PC-3 (cell line): ENCODE measurements at regions not wholly inside any gene's neighbourhood (a gene's known extent, or its start where the extent isn't known, plus 50 kb on each side); places are given as distances from the start of the nearest gene placed in this dataset.

Experiments
- ATAC-seq: fragments of 200-7000 bp; cut with Tn5 transposase; 2 replicates; pipeline ENCODE4 v1.9.1; 2020; ENCODE audit warnings: mild to moderate bottlenecking, moderate library complexity
- BruUV-seq: library from RNA; stranded (reverse); fragments of 400-500 nt; replicated peaks from 2 replicates; lab custom pipeline; 2021; lab: Mats Ljungman, UMichigan
- CTCF ChIA-PET: fragments of 300-600 bp; sonication (Branson Sonifier 250); formaldehyde crosslinking; loops from one replicate; lab custom pipeline; 2022; ENCODE audit warnings: antibody characterized with exemption; lab: Charles Lee
- POLR2A ChIA-PET: fragments of 300-600 bp; sonication (Branson Sonifier 250); formaldehyde crosslinking; loops from one replicate; lab custom pipeline; 2022; ENCODE audit warnings: antibody characterized with exemption; ENCODE audit not compliant: unreplicated experiment; lab: Charles Lee
- DNase-seq: peaks from one replicate; pipeline ENCODE4 v3.0.0-alpha.2; 2015
- H2AFZ ChIP-seq: fragments of 300-600 bp; sonication (generic); 2 replicates; pipeline ENCODE4 v1.6.0; 2016; ENCODE audit warnings: antibody characterized with exemption, low read length
- H3F3A ChIP-seq: fragments of 300-600 bp; sonication (generic); one replicate; pipeline ENCODE4 v1.6.0; 2017; ENCODE audit warnings: antibody characterized with exemption, low read length, control low read depth, mild to moderate bottlenecking; ENCODE audit not compliant: unreplicated experiment
- H3K27ac ChIP-seq: fragments of 300-600 bp; sonication (generic); 2 replicates; pipeline ENCODE4 v1.5.1; 2016; ENCODE audit warnings: mild to moderate bottlenecking, low read length
- H3K27me3 ChIP-seq: fragments of 300-600 bp; sonication (generic); 2 replicates; pipeline ENCODE4 v1.6.1; 2016; ENCODE audit warnings: low read length, mixed read lengths
- H3K36me3 ChIP-seq: fragments of 300-600 bp; sonication (generic); 2 replicates; pipeline ENCODE4 v1.6.1; 2016; ENCODE audit warnings: low read depth, mixed run types, low read length, mixed read lengths
- H3K4me1 ChIP-seq: fragments of 300-600 bp; sonication (generic); 2 replicates; pipeline ENCODE4 v1.5.1; 2016; ENCODE audit warnings: low read length; ENCODE audit not compliant: insufficient read depth
- H3K4me2 ChIP-seq: fragments of 300-600 bp; sonication (generic); 2 replicates; pipeline ENCODE4 v1.6.0; 2016; ENCODE audit warnings: low read length
- H3K4me3 ChIP-seq: fragments of 300-600 bp; sonication (generic); 2 replicates; pipeline ENCODE4 v1.5.1; 2016; ENCODE audit warnings: mild to moderate bottlenecking, low read length, mixed read lengths
- H3K79me2 ChIP-seq: fragments of 300-600 bp; sonication (generic); 2 replicates; pipeline ENCODE4 v1.6.1; 2017; ENCODE audit warnings: low read length, mixed read lengths
- H3K9ac ChIP-seq: fragments of 300-600 bp; sonication (generic); 2 replicates; pipeline ENCODE4 v1.6.0; 2016; ENCODE audit warnings: mild to moderate bottlenecking, low read length
- H3K9me2 ChIP-seq: fragments of 300-600 bp; sonication (generic); replicated peaks from 2 replicates; pipeline ENCODE4 v1.6.1; 2016; ENCODE audit warnings: mixed run types, low read length, mixed read lengths
- H3K9me3 ChIP-seq: fragments of 300-600 bp; sonication (generic); 2 replicates; pipeline ENCODE4 v1.6.1; 2016; ENCODE audit warnings: low read length, mixed read lengths
- H4K20me1 ChIP-seq: fragments of 300-600 bp; sonication (generic); 2 replicates; pipeline ENCODE4 v1.6.1; 2016; ENCODE audit warnings: low read length, mixed read lengths
- CTCF ChIP-seq: fragments of 300-600 bp; sonication (generic); conservative IDR thresholded peaks from 2 replicates; pipeline ENCODE4 v1.5.1; 2017; ENCODE audit warnings: antibody characterized with exemption, low read depth, mild to moderate bottlenecking, low read length
- EZH2 ChIP-seq: fragments of 300-600 bp; sonication (generic); IDR thresholded peaks from one replicate; pipeline ENCODE4 v1.6.1; 2017; ENCODE audit warnings: antibody characterized with exemption, mild to moderate bottlenecking, low read length; ENCODE audit not compliant: unreplicated experiment
- EZH2phosphoT487 ChIP-seq: fragments of 300-600 bp; sonication (generic); IDR thresholded peaks from 2 replicates; pipeline ENCODE4 v1.6.1; 2018; ENCODE audit warnings: mild to moderate bottlenecking, antibody characterized with exemption, low read length, borderline replicate concordance
- intact Hi-C: fragments of 100-400 bp; cut with micrococcal nuclease; formaldehyde crosslinking; loops from 2 replicates; pipeline ENCODE4 v1.9.0; 2023

- H3K4me1 ChIP-seq: no peaks in the 10 kb centered on the region
- H3K4me2 ChIP-seq: no peak overlapping the region
- H4K20me1 ChIP-seq: no peaks in the 10 kb centered on the region
- intact Hi-C loops: no loop called here
- BruUV-seq: no TSS peak
- H3K27me3 ChIP-seq: no peaks in the 10 kb centered on the region
- no peak overlapping the region for H2AFZ ChIP-seq
- H3K4me3 ChIP-seq: no peak overlapping the region
- POLR2A ChIA-PET: no interaction called here
- no peaks in the 10 kb centered on the region for H3K79me2 ChIP-seq
- CTCF ChIA-PET: no interaction called here
- H3F3A ChIP-seq: no peaks in the 10 kb centered on the region
- no peak overlapping the region for H3K27ac ChIP-seq
- H3K9me3 ChIP-seq: no peaks in the 10 kb centered on the region
- H3K9ac ChIP-seq: no peak overlapping the region
- no peak for ATAC-seq
- DNase-seq: no peak
- TF ChIP-seq EZH2 (no peak), EZH2phosphoT487 (no peak), CTCF (no peak)
- no peaks in the 10 kb centered on the region for H3K36me3 ChIP-seq
- H3K9me2 ChIP-seq: no peaks in the 10 kb centered on the region
Observed at GRCh38 chr5:88391116-88391515, 122.5 kb upstream of the TMEM161B start.

- TF ChIP-seq EZH2 (no peak), EZH2phosphoT487 (no peak), CTCF (no peak)
- no peak overlapping the region for H3K4me3 ChIP-seq
- no peaks in the 10 kb centered on the region for H3F3A ChIP-seq
- H3K27me3 ChIP-seq: no peaks in the 10 kb centered on the region
- H3K79me2 ChIP-seq: no peaks in the 10 kb centered on the region
- ATAC-seq (no peak), DNase-seq (no peak)
- no peak overlapping the region for H3K27ac ChIP-seq
- H3K9me3 ChIP-seq: no peaks in the 10 kb centered on the region
- H4K20me1 ChIP-seq: no peaks in the 10 kb centered on the region
- ChIA-PET POLR2A (no interaction called here), CTCF (no interaction called here)
- no peaks in the 10 kb centered on the region for H3K4me1 ChIP-seq
- intact Hi-C loops: no loop called here
- no peak overlapping the region for H3K9ac ChIP-seq
- H3K4me2 ChIP-seq: no peak overlapping the region
- no TSS peak for BruUV-seq
- H3K36me3 ChIP-seq: no peaks in the 10 kb centered on the region
- no peak overlapping the region for H2AFZ ChIP-seq
- no peaks in the 10 kb centered on the region for H3K9me2 ChIP-seq
Observed at GRCh38 chr5:88390481-88390880, 121.8 kb upstream of the TMEM161B start.

GRCh38 chr5:88390096-88390441 lies 121.4 kb upstream of the TMEM161B start:
- Histone ChIP-seq H3K79me2 (no peaks in the 10 kb centered on the region), H2AFZ (no peak overlapping the region), H3F3A (no peaks in the 10 kb centered on the region), H3K27ac (no peak overlapping the region), H3K36me3 (no peaks in the 10 kb centered on the region), H3K9me3 (no peaks in the 10 kb centered on the region), H3K27me3 (no peaks in the 10 kb centered on the region), H3K9ac (no peak overlapping the region), H3K4me2 (no peak overlapping the region), H3K9me2 (no peaks in the 10 kb centered on the region), H4K20me1 (no peaks in the 10 kb centered on the region), H3K4me3 (no peak overlapping the region), H3K4me1 (no peaks in the 10 kb centered on the region)
- no peak for ATAC-seq
- intact Hi-C loops: no loop called here
- POLR2A ChIA-PET: no interaction called here
- no peak for TF ChIP-seq EZH2
- TF ChIP-seq CTCF: no peak
- no peak for TF ChIP-seq EZH2phosphoT487
- DNase-seq: no peak
- CTCF ChIA-PET: no interaction called here
- BruUV-seq: no TSS peak
